Caco-2 (cell line): ENCODE measurements at regions not wholly inside any gene's neighbourhood (a gene's known extent, or its start where the extent isn't known, plus 50 kb on each side); places are given as distances from the start of the nearest gene placed in this dataset.

Source experiments
- BruUV-seq: library from RNA; stranded (reverse); fragments of 400-500 nt; replicated peaks from 2 replicates; lab custom pipeline; 2021; lab: Mats Ljungman, UMichigan
- CTCF ChIA-PET: fragments of 300-600 bp; sonication (Branson Sonifier 250); formaldehyde crosslinking; loops from one replicate; lab custom pipeline; 2022; ENCODE audit warnings: antibody characterized with exemption; lab: Charles Lee
- POLR2A ChIA-PET: fragments of 300-600 bp; sonication (Branson Sonifier 250); formaldehyde crosslinking; loops from one replicate; lab custom pipeline; 2022; ENCODE audit warnings: antibody characterized with exemption; lab: Charles Lee
- DNase-seq, 2 experiments: peaks; one replicate each; pipeline versions ENCODE4 v3.0.0 to v3.0.0-alpha.2; 2020 to 2022
- H3K27me3 ChIP-seq: replicated peaks from 2 replicates; pipeline ENCODE4 v1.6.0; 2011; ENCODE audit warnings: low read length; ENCODE audit not compliant: control insufficient read depth, insufficient read depth
- H3K36me3 ChIP-seq: 2 replicates; pipeline ENCODE4 v1.5.1; 2011; ENCODE audit warnings: low read length; ENCODE audit not compliant: control insufficient read depth, insufficient read depth
- H3K4me1 ChIP-seq: fragments of 250-450 bp; sonication (Bioruptor Pico); 2 replicates; pipeline ENCODE4 v1.5.1; 2020; ENCODE audit warnings: mild to moderate bottlenecking
- H3K4me3 ChIP-seq: 2 replicates; pipeline ENCODE4 v1.5.1; 2011; ENCODE audit warnings: low read depth, mild to moderate bottlenecking, control low read depth, low read length
- H3K9me3 ChIP-seq: fragments of 250-450 bp; sonication (Bioruptor Pico); 2 replicates; pipeline ENCODE4 v1.5.1; 2020; ENCODE audit warnings: mild to moderate bottlenecking, moderate library complexity
- H3K27ac Mint-ChIP-seq: one replicate; pipeline ENCODE4 v1.8.0; 2022; ENCODE audit warnings: mixed read lengths; ENCODE audit not compliant: unreplicated experiment
- H3K27me3 Mint-ChIP-seq: one replicate; pipeline ENCODE4 v1.8.0; 2022; ENCODE audit warnings: mixed read lengths; ENCODE audit not compliant: insufficient read depth, unreplicated experiment
- H3K36me3 Mint-ChIP-seq: one replicate; pipeline ENCODE4 v1.8.0; 2022; ENCODE audit warnings: mild to moderate bottlenecking, mixed read lengths; ENCODE audit not compliant: insufficient read depth, unreplicated experiment
- H3K4me1 Mint-ChIP-seq: one replicate; pipeline ENCODE4 v1.8.0; 2022; ENCODE audit warnings: low read depth, mixed read lengths; ENCODE audit not compliant: unreplicated experiment
- H3K4me3 Mint-ChIP-seq: one replicate; pipeline ENCODE4 v1.8.0; 2022; ENCODE audit warnings: mild to moderate bottlenecking, moderate library complexity, mixed read lengths; ENCODE audit not compliant: unreplicated experiment
- H3K9me3 Mint-ChIP-seq: one replicate; pipeline ENCODE4 v1.8.0; 2022; ENCODE audit warnings: mixed read lengths; ENCODE audit not compliant: unreplicated experiment
- CTCF ChIP-seq, 2 experiments: fragments of 200-600 bp in 1 of 2; IDR thresholded peaks; 1 replicate in 1 of 2; 2 replicates in 1 of 2; pipeline versions ENCODE4 v1.5.1 to v1.8.0; 2011 to 2022; ENCODE audit warnings: antibody characterized with exemption in 1 of 2, control low read depth in 1 of 2, inconsistent platforms in 1 of 2, low read depth in 1 of 2, low read length in 1 of 2, mild to moderate bottlenecking in 1 of 2, moderate library complexity in 1 of 2; ENCODE audit not compliant: insufficient read depth in 1 of 2, severe bottlenecking in 1 of 2, unreplicated experiment in 1 of 2
- intact Hi-C: fragments of 100-400 bp; cut with micrococcal nuclease; formaldehyde crosslinking; loops from one replicate; pipeline ENCODE4 v1.10.0; 2022; ENCODE audit not compliant: unreplicated experiment

GRCh38 chr11:104672897-104673296 lies 225.4 kb downstream of the CASP12 start:
- Mint-ChIP-seq H3K27me3 (no peaks in the 10 kb centered on the region), H3K36me3 (peaks cover 12% of the 10 kb centered on the region), H3K27ac (no peak overlapping the region), H3K4me3 (no peak overlapping the region), H3K9me3 (peaks cover 44% of the 10 kb centered on the region), H3K4me1 (peaks cover 31% of the 10 kb centered on the region)
- ChIA-PET CTCF (no interaction called here), POLR2A (no interaction called here)
- Histone ChIP-seq H3K9me3 (peaks cover 51% of the 10 kb centered on the region), H3K4me3 (no peak overlapping the region), H3K27me3 (no peaks in the 10 kb centered on the region), H3K36me3 (no peaks in the 10 kb centered on the region), H3K4me1 (peaks cover 34% of the 10 kb centered on the region)
- no TSS peak for BruUV-seq
- TF ChIP-seq CTCF (IDR thresholded peaks at IDR 0.05; ENCODE audit: insufficient read depth in 1 of 2, low read depth in 1 of 2, low read length in 1 of 2, severe bottlenecking in 1 of 2, unreplicated experiment in 1 of 2): no peak
- intact Hi-C loops: no loop called here
- DNase-seq: no peak

GRCh38 chr11:104668797-104669463 lies 229.3 kb downstream of the CASP12 start:
- H3K36me3 Mint-ChIP-seq: peaks cover 12% of the 10 kb centered on the region
- CTCF ChIA-PET: no interaction called here
- peak overlapping the region; percentile 20 for H3K4me3 Mint-ChIP-seq
- BruUV-seq: no TSS peak
- peaks cover 41% of the 10 kb centered on the region for H3K9me3 ChIP-seq
- DNase-seq: peak in 1 of 2 experiments; percentile 82
- H3K9me3 Mint-ChIP-seq: peaks cover 67% of the 10 kb centered on the region
- H3K4me1 Mint-ChIP-seq: peaks cover 51% of the 10 kb centered on the region
- intact Hi-C loops: loop anchor here (1.0 to 10.0 kb wide), 8 partner anchors 26 to 1796 kb away; partner anchors contain the start of gene CASP4
- H3K4me1 ChIP-seq: peaks cover 47% of the 10 kb centered on the region
- H3K27ac Mint-ChIP-seq: peak overlapping the region; percentile 74
- no peaks in the 10 kb centered on the region for H3K27me3 ChIP-seq
- H3K36me3 ChIP-seq: no peaks in the 10 kb centered on the region
- POLR2A ChIA-PET: no interaction called here
- TF ChIP-seq CTCF (IDR thresholded peaks at IDR 0.05; ENCODE audit: insufficient read depth in 1 of 2, low read depth in 1 of 2, low read length in 1 of 2, severe bottlenecking in 1 of 2, unreplicated experiment in 1 of 2): no peak
- H3K27me3 Mint-ChIP-seq: no peaks in the 10 kb centered on the region
- H3K4me3 ChIP-seq: no peak overlapping the region

DNA sequence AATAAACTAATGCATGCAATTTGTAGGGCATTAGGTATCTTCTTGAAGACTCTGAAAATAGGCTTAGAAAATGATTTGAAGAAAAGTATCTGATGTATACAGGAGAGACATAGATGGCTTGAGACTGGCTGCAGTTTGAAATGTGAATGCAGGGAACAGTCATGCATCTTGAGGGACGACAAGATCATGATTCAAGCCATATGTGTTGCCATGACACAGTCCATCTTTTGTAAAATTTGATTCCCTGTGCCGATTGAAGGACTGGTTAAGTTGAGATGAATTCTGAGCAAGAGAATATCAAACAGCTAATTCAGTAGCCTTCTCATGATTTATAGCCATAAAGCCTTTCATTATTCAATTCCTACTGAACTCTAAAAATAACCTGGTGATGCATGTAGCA lies 231.6 kb downstream of the CASP12 start:
- no TSS peak for BruUV-seq
- peaks cover 52% of the 10 kb centered on the region for H3K4me1 ChIP-seq
- intact Hi-C loops: loop anchor here (5.0 to 10.0 kb wide), 2 partner anchors 301 to 1798 kb away; partner anchors contain the start of gene CASP4
- Mint-ChIP-seq H3K36me3 (peaks cover 16% of the 10 kb centered on the region), H3K27me3 (no peaks in the 10 kb centered on the region), H3K9me3 (peaks cover 56% of the 10 kb centered on the region), H3K27ac (no peak overlapping the region), H3K4me3 (no peak overlapping the region), H3K4me1 (peaks cover 51% of the 10 kb centered on the region)
- H3K36me3 ChIP-seq: no peaks in the 10 kb centered on the region
- no peaks in the 10 kb centered on the region for H3K27me3 ChIP-seq
- ChIA-PET CTCF (no interaction called here), POLR2A (no interaction called here)
- peaks cover 28% of the 10 kb centered on the region for H3K9me3 ChIP-seq
- no peak for TF ChIP-seq CTCF (IDR thresholded peaks at IDR 0.05; ENCODE audit: insufficient read depth in 1 of 2, low read depth in 1 of 2, low read length in 1 of 2, severe bottlenecking in 1 of 2, unreplicated experiment in 1 of 2)
- no peak for DNase-seq
- no peak overlapping the region for H3K4me3 ChIP-seq
